Peyer's patch (tissue), 4 donors: ENCODE measurements at regions not wholly inside any gene's neighbourhood (a gene's known extent, or its start where the extent isn't known, plus 50 kb on each side); places are given as distances from the start of the nearest gene placed in this dataset.

Source experiments
- POLR2A ChIP-seq, 2 donors: fragments of 450-650 bp; IDR thresholded peaks; one replicate each; pipeline ENCODE4 v1.5.1; 2017; ENCODE audit warnings: antibody characterized with exemption in 2 of 2, mild to moderate bottlenecking in 2 of 2, moderate library complexity in 2 of 2
- TF ChIP-seq, protein P1 (sequence below), 6 experiments: fragments of 450-650 bp in 4 of 6; fragments of 200-600 bp in 2 of 6; sonication (generic) in 1 of 6; IDR thresholded peaks; one replicate each; pipeline ENCODE4 v1.5.1; 2017 to 2019; ENCODE audit warnings: antibody characterized with exemption in 6 of 6, mild to moderate bottlenecking in 3 of 6, moderate library complexity in 1 of 6

DNA sequence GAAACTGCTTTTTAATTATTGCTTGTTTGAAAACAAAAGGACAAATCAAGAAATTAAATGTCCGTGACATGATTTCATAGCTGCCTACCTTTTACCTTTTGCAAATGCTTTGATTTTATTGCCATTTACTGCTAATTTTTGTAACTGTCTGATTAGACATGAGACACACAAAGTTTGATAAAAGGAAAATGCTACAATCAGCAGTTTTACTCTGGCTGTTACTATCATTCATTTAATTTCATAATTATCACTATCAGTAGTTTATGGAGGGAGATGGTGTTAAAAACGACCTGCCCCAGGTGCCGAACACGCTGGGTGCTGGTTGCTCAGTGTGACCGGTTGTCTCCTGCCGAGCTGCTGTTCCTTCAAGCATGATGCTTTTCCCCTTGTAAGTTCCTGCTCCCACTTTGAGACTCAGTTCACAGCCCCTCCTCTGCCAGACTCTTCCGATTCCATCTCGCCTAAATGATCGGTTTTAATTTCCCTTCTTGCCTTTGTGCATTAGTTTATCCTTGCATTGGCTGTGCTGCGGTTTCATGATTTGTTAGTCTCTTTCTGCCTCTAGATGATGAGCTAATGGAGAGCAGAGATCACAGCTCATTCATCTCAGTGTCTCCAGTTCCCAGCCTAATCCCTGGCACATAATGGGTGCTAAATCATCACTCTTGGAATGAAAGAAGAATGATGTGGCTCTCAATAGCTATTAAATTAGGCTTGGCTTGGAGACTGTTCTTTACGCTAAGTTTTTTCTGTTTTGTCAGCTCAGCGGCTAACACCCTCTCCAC lies 110.6 kb downstream of the PFKFB3 start:
- TF ChIP-seq, protein P1, sequence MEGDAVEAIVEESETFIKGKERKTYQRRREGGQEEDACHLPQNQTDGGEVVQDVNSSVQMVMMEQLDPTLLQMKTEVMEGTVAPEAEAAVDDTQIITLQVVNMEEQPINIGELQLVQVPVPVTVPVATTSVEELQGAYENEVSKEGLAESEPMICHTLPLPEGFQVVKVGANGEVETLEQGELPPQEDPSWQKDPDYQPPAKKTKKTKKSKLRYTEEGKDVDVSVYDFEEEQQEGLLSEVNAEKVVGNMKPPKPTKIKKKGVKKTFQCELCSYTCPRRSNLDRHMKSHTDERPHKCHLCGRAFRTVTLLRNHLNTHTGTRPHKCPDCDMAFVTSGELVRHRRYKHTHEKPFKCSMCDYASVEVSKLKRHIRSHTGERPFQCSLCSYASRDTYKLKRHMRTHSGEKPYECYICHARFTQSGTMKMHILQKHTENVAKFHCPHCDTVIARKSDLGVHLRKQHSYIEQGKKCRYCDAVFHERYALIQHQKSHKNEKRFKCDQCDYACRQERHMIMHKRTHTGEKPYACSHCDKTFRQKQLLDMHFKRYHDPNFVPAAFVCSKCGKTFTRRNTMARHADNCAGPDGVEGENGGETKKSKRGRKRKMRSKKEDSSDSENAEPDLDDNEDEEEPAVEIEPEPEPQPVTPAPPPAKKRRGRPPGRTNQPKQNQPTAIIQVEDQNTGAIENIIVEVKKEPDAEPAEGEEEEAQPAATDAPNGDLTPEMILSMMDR (IDR thresholded peaks at IDR 0.05): no peak
- TF ChIP-seq POLR2A (IDR thresholded peaks at IDR 0.05): no peak
